MG63 (cell line): ENCODE measurements at regions not wholly inside any gene's neighbourhood (a gene's known extent, or its start where the extent isn't known, plus 50 kb on each side); places are given as distances from the start of the nearest gene placed in this dataset.
"Not testable (repeated sequence)": the region's sequence is repeated elsewhere in the genome, so short reads cannot be mapped to it uniquely, and the experiment has no call there.

ENCODE experiments used
- DNase-seq: peaks from one replicate; pipeline ENCODE4 v3.0.0-alpha.2; 2020
- H3K27me3 ChIP-seq: fragments of 250-450 bp; sonication (Bioruptor Pico); 2 replicates; pipeline ENCODE4 v1.5.1; 2020; ENCODE audit warnings: mild to moderate bottlenecking, moderate library complexity
- H3K36me3 ChIP-seq: fragments of 250-450 bp; sonication (Bioruptor Pico); 2 replicates; pipeline ENCODE4 v1.5.1; 2020; ENCODE audit warnings: mild to moderate bottlenecking, moderate library complexity
- H3K4me3 ChIP-seq: fragments of 250-450 bp; sonication (Bioruptor Pico); 2 replicates; pipeline ENCODE4 v1.5.1; 2020; ENCODE audit warnings: mild to moderate bottlenecking, moderate library complexity
- H3K9me3 ChIP-seq: fragments of 250-450 bp; sonication (Bioruptor Pico); 2 replicates; pipeline ENCODE4 v1.5.1; 2020; ENCODE audit warnings: mild to moderate bottlenecking, moderate library complexity

GRCh38 chr3:10725846-10726245 is 90.2 kb upstream of the SLC6A11 start:
- DNase-seq = no peak
- no peaks in the 10 kb centered on the region for H3K9me3 ChIP-seq
- H3K36me3 ChIP-seq = no peaks in the 10 kb centered on the region
- H3K27me3 ChIP-seq = no peaks in the 10 kb centered on the region
- no peak overlapping the region for H3K4me3 ChIP-seq

DNA sequence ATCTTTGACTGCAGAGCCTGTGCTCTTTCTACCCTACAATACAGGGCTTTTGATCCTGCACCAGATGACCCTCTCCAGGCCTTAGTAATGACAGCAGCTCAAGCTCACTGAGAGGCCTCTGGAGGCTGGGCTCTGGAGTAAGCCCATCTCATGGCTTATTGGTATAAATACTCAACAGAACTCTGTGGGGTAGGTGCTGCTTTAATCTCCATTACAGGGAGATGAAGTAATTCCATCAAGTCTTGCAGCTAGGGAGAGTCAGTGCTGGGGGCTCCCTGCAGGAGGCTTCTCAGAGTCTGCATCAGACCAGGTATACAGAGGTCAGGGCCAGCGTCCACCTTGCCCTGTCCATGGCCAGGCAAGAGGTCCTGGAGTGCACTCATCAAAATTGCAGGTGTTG is 89.2 kb upstream of the SLC6A11 start:
- no peak for DNase-seq
- no peaks in the 10 kb centered on the region for H3K27me3 ChIP-seq
- no peaks in the 10 kb centered on the region for H3K9me3 ChIP-seq

GRCh38 chr3:10729439-10729838 is 86.6 kb upstream of the SLC6A11 start:
- Histone ChIP-seq H3K9me3 (peaks cover 11% of the 10 kb centered on the region), H3K27me3 (no peaks in the 10 kb centered on the region), H3K36me3 (no peaks in the 10 kb centered on the region), H3K4me3 (no peak overlapping the region)
- DNase-seq = no peak

More for the DNA sequence above, 89.2 kb upstream of the SLC6A11 start:
- Histone ChIP-seq H3K36me3 (no peaks in the 10 kb centered on the region), H3K4me3 (no peak overlapping the region)

DNA sequence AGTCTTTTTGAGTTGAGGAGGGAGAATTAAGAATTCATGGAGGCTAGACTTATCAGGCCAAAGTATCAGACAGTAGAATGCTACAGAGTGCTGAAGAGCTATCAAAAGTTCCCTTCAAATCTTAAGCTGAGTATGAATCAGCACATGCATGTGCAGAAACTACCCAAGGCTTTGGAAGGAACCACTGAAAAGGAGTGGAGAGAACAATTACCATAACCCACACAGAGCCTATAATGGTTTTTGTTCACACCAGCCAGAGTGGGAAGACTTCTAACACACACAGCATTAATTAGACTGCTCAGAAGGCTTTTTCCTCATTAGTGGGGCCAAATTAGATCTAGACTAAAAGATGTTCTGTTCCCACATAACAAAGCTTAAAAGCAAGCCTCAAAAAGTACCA is 83.7 kb upstream of the SLC6A11 start:
- no peaks in the 10 kb centered on the region for H3K27me3 ChIP-seq
- no peak for DNase-seq
- H3K4me3 ChIP-seq = no peak overlapping the region
- H3K9me3 ChIP-seq = peaks cover 11% of the 10 kb centered on the region
- H3K36me3 ChIP-seq = no peaks in the 10 kb centered on the region

- H3K27me3 ChIP-seq = peaks cover 4% of the 10 kb centered on the region; the same call in 1 of the 2 replicates
- H3K9me3 ChIP-seq = peaks cover 11% of the 10 kb centered on the region
- no peak overlapping the region for H3K4me3 ChIP-seq
- no peak for DNase-seq
- no peaks in the 10 kb centered on the region for H3K36me3 ChIP-seq
These were observed 82.7 kb upstream of the SLC6A11 start for GRCh38 chr3:10733297-10733696.

DNA sequence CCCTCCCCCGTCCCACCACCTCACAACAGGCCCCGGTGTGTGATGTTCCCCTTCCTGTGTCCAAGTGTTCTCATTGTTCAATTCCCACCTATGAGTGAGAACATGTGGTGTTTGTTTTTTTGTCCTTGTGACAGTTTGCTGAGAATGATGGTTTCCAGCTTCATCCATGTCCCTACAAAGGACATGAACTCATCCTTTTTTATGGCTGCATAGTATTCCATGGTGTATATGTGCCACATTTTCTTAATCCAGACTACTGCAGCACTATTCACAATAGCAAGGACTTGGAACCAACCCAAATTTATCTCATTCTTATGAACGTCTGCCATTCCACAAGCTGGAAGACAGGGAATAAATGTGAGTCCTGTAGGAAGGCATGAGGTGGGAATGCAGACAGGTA is 79.6 kb upstream of the SLC6A11 start:
- H3K9me3 ChIP-seq = peaks cover 11% of the 10 kb centered on the region
- not testable (repeated sequence) for DNase-seq, H3K36me3 ChIP-seq, H3K4me3 ChIP-seq, H3K27me3 ChIP-seq

- peaks cover 5% of the 10 kb centered on the region; the same call in 1 of the 2 replicates for H3K27me3 ChIP-seq
- H3K36me3 ChIP-seq = no peaks in the 10 kb centered on the region
- DNase-seq = no peak
- H3K4me3 ChIP-seq = no peak overlapping the region
- H3K9me3 ChIP-seq = peaks cover 11% of the 10 kb centered on the region
These were observed 78.2 kb upstream of the SLC6A11 start for GRCh38 chr3:10737785-10738184.

DNA sequence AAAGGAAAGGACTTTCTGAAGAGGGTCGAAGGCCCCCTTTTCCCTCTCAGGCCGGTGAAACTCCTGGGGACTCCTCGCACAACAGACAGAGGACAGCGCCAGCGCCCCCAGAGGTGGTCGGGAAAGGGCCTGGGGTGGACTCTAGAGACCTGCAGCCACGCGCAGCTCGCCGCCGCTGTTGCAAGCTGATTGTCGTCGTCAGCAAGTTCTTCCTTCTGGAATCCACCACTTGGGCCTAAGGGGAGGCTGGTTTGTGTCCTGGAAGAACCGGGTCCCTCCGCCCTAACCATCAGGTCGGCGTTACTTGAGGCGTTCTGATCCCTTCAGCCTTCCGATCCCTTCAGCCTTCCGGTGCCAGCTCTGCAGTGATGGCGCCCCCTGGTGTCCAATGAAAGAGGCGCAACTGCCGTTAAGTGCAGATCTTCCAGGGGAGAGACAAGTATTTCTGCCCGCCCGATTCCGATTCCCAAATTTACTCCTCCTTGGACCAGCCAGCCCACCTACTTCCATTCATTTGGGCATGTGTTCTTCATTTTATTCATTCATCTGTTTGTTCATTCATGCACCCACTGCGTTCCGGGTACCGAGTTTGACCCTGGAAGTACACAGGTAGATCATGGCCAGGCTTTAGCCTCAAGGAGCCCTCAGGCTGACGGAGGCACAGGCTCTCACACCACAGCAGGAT is 77.2 kb upstream of the SLC6A11 start:
- Histone ChIP-seq H3K27me3 (peaks cover 5% of the 10 kb centered on the region; the same call in 1 of the 2 replicates), H3K36me3 (no peaks in the 10 kb centered on the region), H3K9me3 (peaks cover 2% of the 10 kb centered on the region), H3K4me3 (no peak overlapping the region)
- peak; percentile 43 for DNase-seq

DNA sequence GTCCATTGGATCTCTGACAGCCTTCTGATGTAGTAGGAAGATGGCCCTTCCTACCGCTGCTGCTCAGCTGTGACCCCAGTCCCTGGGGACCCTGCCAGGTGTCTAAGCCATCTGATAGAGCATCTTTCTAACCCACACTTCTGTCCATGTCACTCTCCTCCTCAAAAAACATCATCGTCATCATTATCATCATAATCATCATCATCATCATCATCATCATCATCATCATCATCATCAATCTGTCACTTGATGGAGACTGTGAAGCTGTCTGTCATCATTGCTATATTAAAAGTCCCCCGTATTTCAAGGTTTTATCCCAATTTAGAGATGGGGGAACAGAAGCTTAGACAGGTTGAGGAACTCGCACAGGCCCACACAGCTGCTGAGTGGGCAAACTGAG is 75.1 kb upstream of the SLC6A11 start:
- DNase-seq = no peak
- Histone ChIP-seq H3K36me3 (no peaks in the 10 kb centered on the region), H3K27me3 (peaks cover 5% of the 10 kb centered on the region; the same call in 1 of the 2 replicates), H3K9me3 (no peaks in the 10 kb centered on the region), H3K4me3 (no peak overlapping the region)

GRCh38 chr3:10741891-10742671 is 73.9 kb upstream of the SLC6A11 start:
- H3K36me3 ChIP-seq = no peaks in the 10 kb centered on the region
- peaks cover 5% of the 10 kb centered on the region; the same call in 1 of the 2 replicates for H3K27me3 ChIP-seq
- DNase-seq = no peak
- H3K9me3 ChIP-seq = no peaks in the 10 kb centered on the region
- no peak overlapping the region for H3K4me3 ChIP-seq

GRCh38 chr3:10743366-10744097 is 72.5 kb upstream of the SLC6A11 start:
- DNase-seq = no peak
- H3K36me3 ChIP-seq = no peaks in the 10 kb centered on the region
- no peak overlapping the region for H3K4me3 ChIP-seq
- H3K9me3 ChIP-seq = no peaks in the 10 kb centered on the region
- H3K27me3 ChIP-seq = no peaks in the 10 kb centered on the region

GRCh38 chr3:10744098-10744465 is 71.9 kb upstream of the SLC6A11 start:
- Histone ChIP-seq H3K4me3 (no peak overlapping the region), H3K27me3 (no peaks in the 10 kb centered on the region), H3K36me3 (no peaks in the 10 kb centered on the region), H3K9me3 (no peaks in the 10 kb centered on the region)
- DNase-seq = peak; percentile 7

GRCh38 chr3:10745392-10745791 is 70.6 kb upstream of the SLC6A11 start:
- Histone ChIP-seq H3K4me3 (no peak overlapping the region), H3K9me3 (no peaks in the 10 kb centered on the region), H3K27me3 (no peaks in the 10 kb centered on the region), H3K36me3 (no peaks in the 10 kb centered on the region)
- no peak for DNase-seq

DNA sequence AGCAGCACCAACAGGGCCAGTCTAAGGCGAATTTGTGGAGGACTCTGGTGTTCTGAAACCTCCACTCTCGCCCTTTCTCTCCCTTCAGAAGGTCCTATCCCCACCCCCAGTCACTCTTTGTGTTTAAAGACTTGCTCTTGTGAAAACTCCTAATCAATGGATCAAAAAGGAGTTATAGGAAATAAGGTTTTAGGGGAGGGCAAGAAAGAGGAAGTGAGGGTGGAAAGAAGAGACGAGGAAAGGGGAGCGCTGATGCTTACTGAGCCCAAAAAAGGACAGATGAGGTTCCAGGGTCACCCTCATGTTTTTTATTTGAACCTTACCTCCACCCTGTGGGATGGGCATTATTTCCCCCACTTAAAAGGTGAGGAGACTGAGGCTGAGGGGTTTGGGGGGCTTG is 70.0 kb upstream of the SLC6A11 start:
- Histone ChIP-seq H3K36me3 (no peaks in the 10 kb centered on the region), H3K4me3 (no peak overlapping the region), H3K9me3 (no peaks in the 10 kb centered on the region), H3K27me3 (no peaks in the 10 kb centered on the region)
- DNase-seq = no peak

GRCh38 chr3:10746684-10747083 is 69.3 kb upstream of the SLC6A11 start:
- Histone ChIP-seq H3K27me3 (no peaks in the 10 kb centered on the region), H3K9me3 (no peaks in the 10 kb centered on the region), H3K4me3 (no peak overlapping the region), H3K36me3 (no peaks in the 10 kb centered on the region)
- no peak for DNase-seq

DNA sequence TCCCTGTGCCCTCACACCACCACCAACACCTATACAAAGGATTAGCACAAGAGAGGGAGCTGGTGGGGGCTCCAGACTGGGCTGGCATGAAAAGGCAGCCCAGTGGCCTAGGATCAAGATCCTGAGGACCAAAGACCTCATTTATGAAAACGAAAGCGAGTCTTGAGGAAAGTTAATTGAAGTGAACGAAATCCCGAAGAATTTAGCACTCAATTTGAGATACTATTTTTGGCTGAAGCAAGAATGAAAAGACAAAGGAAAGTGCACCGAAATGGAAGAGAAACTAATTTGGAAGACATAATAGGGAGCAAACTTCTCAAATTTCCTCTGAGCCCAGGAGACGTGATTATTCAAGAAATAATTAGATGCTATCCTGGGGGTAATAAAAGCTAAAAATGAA is 68.7 kb upstream of the SLC6A11 start:
- no peak for DNase-seq
- Histone ChIP-seq H3K36me3 (no peaks in the 10 kb centered on the region), H3K27me3 (peaks cover 2% of the 10 kb centered on the region; the same call in 1 of the 2 replicates), H3K4me3 (no peak overlapping the region), H3K9me3 (no peaks in the 10 kb centered on the region)

DNA sequence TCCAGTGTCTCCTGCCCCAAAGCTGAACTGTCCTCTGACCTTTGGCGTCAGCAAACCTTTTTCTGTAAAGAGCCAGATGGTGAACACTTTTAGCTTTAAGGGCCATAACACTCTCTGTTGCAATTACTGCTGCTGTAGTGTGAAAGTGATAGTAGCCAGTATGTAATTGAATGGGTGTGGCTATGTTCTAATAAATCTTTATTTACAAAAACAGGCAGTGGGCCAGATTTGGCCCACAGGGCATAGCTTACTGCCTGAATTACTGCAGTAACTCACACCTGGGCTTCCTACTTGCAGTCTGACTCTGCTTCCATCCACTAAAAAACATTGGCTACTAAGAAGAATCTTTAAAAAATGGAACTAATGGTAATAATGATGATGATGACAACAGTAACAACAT is 68.0 kb upstream of the SLC6A11 start:
- Histone ChIP-seq H3K9me3 (no peaks in the 10 kb centered on the region), H3K4me3 (no peak overlapping the region), H3K27me3 (peaks cover 2% of the 10 kb centered on the region; the same call in 1 of the 2 replicates), H3K36me3 (no peaks in the 10 kb centered on the region)
- DNase-seq = no peak
